Ishikawa (cell line): ENCODE measurements at regions not wholly inside any gene's neighbourhood (a gene's known extent, or its start where the extent isn't known, plus 50 kb on each side); places are given as distances from the start of the nearest gene placed in this dataset.

Source experiments
- CEBPB ChIP-seq: IDR thresholded peaks from 2 replicates; pipeline ENCODE4 v1.6.1; 2012
- CREB1 ChIP-seq: IDR thresholded peaks from 2 replicates; pipeline ENCODE4 v1.6.1; 2012; ENCODE audit warnings: low read depth
- EGR1 ChIP-seq: IDR thresholded peaks from 2 replicates; pipeline ENCODE4 v1.6.1; 2012
- EP300 ChIP-seq: IDR thresholded peaks from 2 replicates; pipeline ENCODE4 v1.6.1; 2012; ENCODE audit warnings: borderline replicate concordance
- FOXM1 ChIP-seq: IDR thresholded peaks from 2 replicates; pipeline ENCODE4 v1.6.1; 2012; ENCODE audit warnings: low read depth, borderline replicate concordance
- MAX ChIP-seq: IDR thresholded peaks from 2 replicates; pipeline ENCODE4 v1.6.1; 2012
- NFIC ChIP-seq: IDR thresholded peaks from 2 replicates; pipeline ENCODE4 v1.6.1; 2012
- RAD21 ChIP-seq: IDR thresholded peaks from 2 replicates; pipeline ENCODE4 v1.6.1; 2012; ENCODE audit warnings: low read depth
- TAF1 ChIP-seq: IDR thresholded peaks from 2 replicates; pipeline ENCODE4 v1.6.1; 2012; ENCODE audit warnings: low read depth, mild to moderate bottlenecking
- TCF12 ChIP-seq: IDR thresholded peaks from 2 replicates; pipeline ENCODE4 v1.6.1; 2012; ENCODE audit warnings: low read depth
- TEAD4 ChIP-seq: IDR thresholded peaks from 2 replicates; pipeline ENCODE4 v1.6.1; 2012
- YY1 ChIP-seq: IDR thresholded peaks from 2 replicates; pipeline ENCODE4 v1.6.1; 2012; ENCODE audit warnings: low read depth
- ZBTB7A ChIP-seq: IDR thresholded peaks from 2 replicates; pipeline ENCODE4 v1.6.1; 2012; ENCODE audit warnings: low read depth
- TF ChIP-seq, protein P1 (sequence below): IDR thresholded peaks from 2 replicates; pipeline ENCODE4 v1.6.1; 2012; ENCODE audit warnings: low read depth, mild to moderate bottlenecking
- TF ChIP-seq, protein P2 (sequence below): IDR thresholded peaks from 2 replicates; pipeline ENCODE4 v1.6.1; 2012

DNA sequence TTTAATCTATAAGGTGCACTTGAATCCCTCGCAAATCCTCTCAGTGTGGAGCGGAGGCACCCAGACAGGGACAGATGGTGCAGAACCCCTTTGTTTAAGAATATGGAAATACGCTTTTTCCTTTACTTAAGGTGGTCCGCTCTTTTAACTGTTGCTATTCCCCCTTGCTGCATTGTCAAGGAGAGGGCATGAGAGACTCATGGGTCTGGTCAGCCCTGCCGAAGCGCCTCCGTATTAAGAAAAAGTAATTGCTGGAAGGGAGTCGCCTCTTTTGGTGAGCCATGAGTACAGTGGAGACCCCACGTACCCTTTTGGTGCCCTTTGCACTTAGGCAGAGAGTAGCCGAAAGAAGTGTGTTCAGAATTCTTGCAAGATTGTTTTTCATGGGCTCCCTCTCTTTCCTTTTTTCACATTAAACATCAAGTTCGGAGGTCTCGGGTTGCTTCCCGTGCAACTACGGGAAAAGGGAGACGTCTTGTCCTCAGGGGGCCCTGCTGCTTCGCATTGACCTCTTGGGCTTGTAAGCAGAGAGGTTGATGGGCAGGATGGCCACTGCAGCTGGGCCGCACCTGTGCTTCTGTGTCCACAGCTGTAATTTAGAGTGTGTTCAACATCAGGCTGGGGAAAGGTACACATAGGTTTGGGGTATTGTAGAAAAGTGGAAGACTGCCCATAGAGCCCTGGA is 109.6 kb downstream of the SPRY1 start:
- TF ChIP-seq TAF1 (no peak), ZBTB7A (no peak), FOXM1 (0 out of 2 replicates have a peak, but pooled peaks have one; percentile 7), TCF12 (no peak), CREB1 (no peak)
- TF ChIP-seq, protein P1, sequence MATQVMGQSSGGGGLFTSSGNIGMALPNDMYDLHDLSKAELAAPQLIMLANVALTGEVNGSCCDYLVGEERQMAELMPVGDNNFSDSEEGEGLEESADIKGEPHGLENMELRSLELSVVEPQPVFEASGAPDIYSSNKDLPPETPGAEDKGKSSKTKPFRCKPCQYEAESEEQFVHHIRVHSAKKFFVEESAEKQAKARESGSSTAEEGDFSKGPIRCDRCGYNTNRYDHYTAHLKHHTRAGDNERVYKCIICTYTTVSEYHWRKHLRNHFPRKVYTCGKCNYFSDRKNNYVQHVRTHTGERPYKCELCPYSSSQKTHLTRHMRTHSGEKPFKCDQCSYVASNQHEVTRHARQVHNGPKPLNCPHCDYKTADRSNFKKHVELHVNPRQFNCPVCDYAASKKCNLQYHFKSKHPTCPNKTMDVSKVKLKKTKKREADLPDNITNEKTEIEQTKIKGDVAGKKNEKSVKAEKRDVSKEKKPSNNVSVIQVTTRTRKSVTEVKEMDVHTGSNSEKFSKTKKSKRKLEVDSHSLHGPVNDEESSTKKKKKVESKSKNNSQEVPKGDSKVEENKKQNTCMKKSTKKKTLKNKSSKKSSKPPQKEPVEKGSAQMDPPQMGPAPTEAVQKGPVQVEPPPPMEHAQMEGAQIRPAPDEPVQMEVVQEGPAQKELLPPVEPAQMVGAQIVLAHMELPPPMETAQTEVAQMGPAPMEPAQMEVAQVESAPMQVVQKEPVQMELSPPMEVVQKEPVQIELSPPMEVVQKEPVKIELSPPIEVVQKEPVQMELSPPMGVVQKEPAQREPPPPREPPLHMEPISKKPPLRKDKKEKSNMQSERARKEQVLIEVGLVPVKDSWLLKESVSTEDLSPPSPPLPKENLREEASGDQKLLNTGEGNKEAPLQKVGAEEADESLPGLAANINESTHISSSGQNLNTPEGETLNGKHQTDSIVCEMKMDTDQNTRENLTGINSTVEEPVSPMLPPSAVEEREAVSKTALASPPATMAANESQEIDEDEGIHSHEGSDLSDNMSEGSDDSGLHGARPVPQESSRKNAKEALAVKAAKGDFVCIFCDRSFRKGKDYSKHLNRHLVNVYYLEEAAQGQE: no peak

GRCh38 chr4:123507376-123507775 is 110.8 kb downstream of the SPRY1 start:
- TF ChIP-seq FOXM1 (no peak), TCF12 (no peak), MAX (no peak), ZBTB7A (no peak), CREB1 (no peak), NFIC (no peak), EGR1 (no peak), YY1 (no peak), TAF1 (no peak), EP300 (no peak), RAD21 (no peak), TEAD4 (no peak), CEBPB (no peak)
- TF ChIP-seq, protein P1: no peak
- TF ChIP-seq, protein P2, sequence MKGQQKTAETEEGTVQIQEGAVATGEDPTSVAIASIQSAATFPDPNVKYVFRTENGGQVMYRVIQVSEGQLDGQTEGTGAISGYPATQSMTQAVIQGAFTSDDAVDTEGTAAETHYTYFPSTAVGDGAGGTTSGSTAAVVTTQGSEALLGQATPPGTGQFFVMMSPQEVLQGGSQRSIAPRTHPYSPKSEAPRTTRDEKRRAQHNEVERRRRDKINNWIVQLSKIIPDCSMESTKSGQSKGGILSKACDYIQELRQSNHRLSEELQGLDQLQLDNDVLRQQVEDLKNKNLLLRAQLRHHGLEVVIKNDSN: no peak

- TF ChIP-seq TCF12: no peak
- TF ChIP-seq RAD21: no peak
- no peak for TF ChIP-seq FOXM1
- TF ChIP-seq ZBTB7A: no peak
- no peak for TF ChIP-seq EGR1
- TF ChIP-seq CREB1: no peak
- TF ChIP-seq, protein P1: no peak
- TF ChIP-seq, protein P2: no peak
Observed at GRCh38 chr4:123510221-123510620, 113.6 kb downstream of the SPRY1 start.

DNA sequence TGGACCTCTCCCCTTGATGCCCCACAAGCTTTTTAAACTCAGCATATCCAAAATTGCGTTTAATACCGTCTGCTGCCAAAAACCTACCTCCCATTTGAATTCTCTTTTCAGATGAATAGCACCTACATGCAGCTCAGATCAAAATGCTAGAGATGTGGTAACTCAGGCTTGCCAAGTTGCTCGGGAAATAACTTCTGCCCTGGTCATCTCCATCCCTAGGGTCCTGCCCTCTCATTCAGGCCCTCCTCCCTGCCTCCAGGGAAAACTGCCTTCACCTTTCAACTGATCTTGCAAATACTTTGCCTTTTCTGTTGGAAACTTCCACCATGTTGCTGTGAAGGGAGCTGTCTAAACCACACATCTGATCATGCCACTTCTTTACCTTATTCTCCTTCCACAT is 114.1 kb downstream of the SPRY1 start:
- TF ChIP-seq ZBTB7A: no peak
- TF ChIP-seq NFIC: no peak
- TF ChIP-seq EP300: no peak
- TF ChIP-seq TEAD4: no peak
- no peak for TF ChIP-seq CEBPB
- TF ChIP-seq, protein P1: no peak
- TF ChIP-seq FOXM1: no peak
- TF ChIP-seq RAD21: no peak
- no peak for TF ChIP-seq TCF12
- TF ChIP-seq TAF1: no peak
- TF ChIP-seq YY1: no peak
- TF ChIP-seq MAX: no peak
- TF ChIP-seq, protein P2: no peak
- no peak for TF ChIP-seq CREB1
- no peak for TF ChIP-seq EGR1
